Breast epithelium (tissue), 4 donors: ENCODE measurements at regions not wholly inside any gene's neighbourhood (a gene's known extent, or its start where the extent isn't known, plus 50 kb on each side); places are given as distances from the start of the nearest gene placed in this dataset.

Source experiments
- DNase-seq, 2 donors: peaks; one replicate each; pipeline ENCODE4 v3.0.0-alpha.2; 2019; ENCODE audit warnings: low spot score in 2 of 2
- H3K27ac ChIP-seq, 2 donors: fragments of 200-600 bp; sonication (generic) in 1 of 2; one replicate each; pipeline ENCODE4 v1.5.1; 2016 to 2019; ENCODE audit warnings: mild to moderate bottlenecking in 1 of 2
- H3K27me3 ChIP-seq, 2 donors: fragments of 200-600 bp; sonication (generic) in 1 of 2; one replicate each; pipeline versions ENCODE4 v1.5.1 to v1.6.0; 2017 to 2019; ENCODE audit warnings: control low read depth in 1 of 2, mild to moderate bottlenecking in 1 of 2
- H3K36me3 ChIP-seq: fragments of 200-600 bp; one replicate; pipeline ENCODE4 v1.5.1; 2019
- H3K4me1 ChIP-seq, 2 donors: fragments of 200-600 bp; sonication (generic); one replicate each; pipeline ENCODE4 v1.5.1; 2016 to 2019; ENCODE audit warnings: control low read depth in 1 of 2
- H3K4me3 ChIP-seq, 3 donors: fragments of 200-600 bp; sonication (generic); 1 replicate in 2 of 3; 2 replicates in 1 of 3; pipeline ENCODE4 v1.5.1; 2016 to 2019; ENCODE audit warnings: mild to moderate bottlenecking in 3 of 3, moderate library complexity in 2 of 3
- H3K9me3 ChIP-seq, 2 donors: fragments of 200-600 bp; sonication (generic) in 1 of 2; one replicate each; pipeline ENCODE4 v1.5.1; 2016 to 2019; ENCODE audit warnings: control low read depth in 1 of 2
- POLR2A ChIP-seq: fragments of 450-650 bp; IDR thresholded peaks from one replicate; pipeline ENCODE4 v1.6.1; 2016; ENCODE audit warnings: antibody characterized with exemption, mild to moderate bottlenecking, moderate library complexity
- POLR2AphosphoS5 ChIP-seq, 3 donors: sonication (generic); formaldehyde crosslinking; IDR thresholded peaks; one replicate each; pipeline ENCODE4 v1.6.1; 2017; ENCODE audit warnings: antibody characterized with exemption in 3 of 3
- intact Hi-C: fragments of 100-400 bp; cut with DNase I; formaldehyde crosslinking; loops from one replicate; pipeline ENCODE4 v1.15.1; 2023; ENCODE audit warnings: low total_unique reads
- TF ChIP-seq, protein P1 (sequence below), 3 donors: fragments of 450-650 bp; IDR thresholded peaks; one replicate each; pipeline ENCODE4 v1.5.1; 2016 to 2017; ENCODE audit warnings: antibody characterized with exemption in 3 of 3, mild to moderate bottlenecking in 3 of 3, moderate library complexity in 3 of 3

DNA sequence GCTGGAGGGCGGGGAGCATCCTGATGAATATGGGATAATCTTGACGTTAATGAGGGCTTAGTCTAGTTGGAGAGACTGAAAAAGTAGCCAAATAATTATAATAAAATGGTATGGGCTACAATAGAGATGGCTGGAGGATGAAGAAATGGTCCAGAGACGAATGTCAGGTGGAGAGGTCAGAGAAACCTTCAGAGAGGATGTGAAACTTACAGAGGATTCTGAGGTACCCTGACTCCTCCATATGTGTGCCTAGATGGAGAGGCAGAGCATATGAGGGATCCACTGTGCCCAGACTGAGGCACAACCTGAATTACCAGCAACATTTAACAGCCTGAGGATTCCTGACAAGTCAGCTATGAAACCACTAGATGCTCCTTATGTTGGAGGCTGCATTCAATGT, 417.0 kb downstream of the ATP23 start:
- Histone ChIP-seq H3K9me3 (no peaks in the 10 kb centered on the region), H3K4me3 (no peak overlapping the region), H3K27ac (no peak overlapping the region), H3K4me1 (no peaks in the 10 kb centered on the region), H3K27me3 (no peaks in the 10 kb centered on the region), H3K36me3 (no peaks in the 10 kb centered on the region)
- no peak for TF ChIP-seq POLR2A
- TF ChIP-seq POLR2AphosphoS5 (IDR thresholded peaks at IDR 0.05) = no peak
- TF ChIP-seq, protein P1, sequence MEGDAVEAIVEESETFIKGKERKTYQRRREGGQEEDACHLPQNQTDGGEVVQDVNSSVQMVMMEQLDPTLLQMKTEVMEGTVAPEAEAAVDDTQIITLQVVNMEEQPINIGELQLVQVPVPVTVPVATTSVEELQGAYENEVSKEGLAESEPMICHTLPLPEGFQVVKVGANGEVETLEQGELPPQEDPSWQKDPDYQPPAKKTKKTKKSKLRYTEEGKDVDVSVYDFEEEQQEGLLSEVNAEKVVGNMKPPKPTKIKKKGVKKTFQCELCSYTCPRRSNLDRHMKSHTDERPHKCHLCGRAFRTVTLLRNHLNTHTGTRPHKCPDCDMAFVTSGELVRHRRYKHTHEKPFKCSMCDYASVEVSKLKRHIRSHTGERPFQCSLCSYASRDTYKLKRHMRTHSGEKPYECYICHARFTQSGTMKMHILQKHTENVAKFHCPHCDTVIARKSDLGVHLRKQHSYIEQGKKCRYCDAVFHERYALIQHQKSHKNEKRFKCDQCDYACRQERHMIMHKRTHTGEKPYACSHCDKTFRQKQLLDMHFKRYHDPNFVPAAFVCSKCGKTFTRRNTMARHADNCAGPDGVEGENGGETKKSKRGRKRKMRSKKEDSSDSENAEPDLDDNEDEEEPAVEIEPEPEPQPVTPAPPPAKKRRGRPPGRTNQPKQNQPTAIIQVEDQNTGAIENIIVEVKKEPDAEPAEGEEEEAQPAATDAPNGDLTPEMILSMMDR (IDR thresholded peaks at IDR 0.05) = no peak
- intact Hi-C loops = loop anchor here (10.0 kb wide), 2 partner anchors 826 to 1114 kb away; no protein-coding TSS in a partner anchor
- no peak for DNase-seq

DNA sequence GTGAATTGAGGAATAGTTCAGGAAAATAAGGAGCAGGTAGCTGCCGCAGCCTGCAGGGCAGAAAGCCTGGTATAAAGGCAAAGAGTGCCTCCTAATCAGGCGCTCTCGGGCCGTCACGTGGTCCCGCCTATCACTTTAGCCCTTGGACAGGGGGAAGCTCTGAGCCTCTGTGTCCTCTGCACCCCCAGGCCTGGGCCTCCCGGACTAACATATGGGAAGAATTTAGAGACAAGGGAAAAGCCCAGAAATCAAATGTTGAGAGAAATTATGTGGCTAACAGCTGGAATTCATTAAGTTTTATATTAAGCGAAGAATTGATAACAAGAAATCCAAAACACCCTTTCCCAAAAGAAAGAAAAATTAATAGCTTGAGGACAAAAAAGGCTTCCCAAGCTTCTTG, 417.7 kb downstream of the ATP23 start:
- intact Hi-C loops = loop anchor here (10.0 kb wide), 2 partner anchors 826 to 1114 kb away; no protein-coding TSS in a partner anchor
- no peaks in the 10 kb centered on the region for H3K9me3 ChIP-seq
- H3K4me3 ChIP-seq = no peak overlapping the region
- H3K4me1 ChIP-seq = no peaks in the 10 kb centered on the region
- DNase-seq = no peak
- H3K27me3 ChIP-seq = no peaks in the 10 kb centered on the region
- no peak for TF ChIP-seq POLR2A
- no peak for TF ChIP-seq POLR2AphosphoS5 (IDR thresholded peaks at IDR 0.05)
- TF ChIP-seq, protein P1 (IDR thresholded peaks at IDR 0.05) = no peak
- no peak overlapping the region for H3K27ac ChIP-seq
- no peaks in the 10 kb centered on the region for H3K36me3 ChIP-seq

DNA sequence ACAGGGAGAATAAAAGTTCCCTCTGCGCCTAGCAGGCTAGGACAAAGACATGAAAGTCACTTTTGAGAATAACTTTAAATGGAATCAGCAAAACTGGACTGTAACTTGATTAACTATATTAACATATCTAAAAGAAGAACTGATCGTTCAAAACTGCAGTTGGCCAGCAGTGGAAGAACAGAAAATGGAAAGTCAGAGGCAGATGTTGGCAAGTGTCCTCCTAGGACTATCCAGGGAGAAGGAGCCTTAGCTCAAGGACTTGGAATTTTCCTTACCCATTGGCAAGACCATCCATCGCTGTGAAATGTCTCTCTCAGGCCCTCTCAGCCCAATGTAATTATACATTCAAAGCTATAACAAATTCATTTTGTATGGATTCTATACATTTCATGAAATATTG, 419.7 kb downstream of the ATP23 start:
- Histone ChIP-seq H3K9me3 (no peaks in the 10 kb centered on the region), H3K27ac (no peak overlapping the region), H3K4me3 (no peak overlapping the region), H3K36me3 (no peaks in the 10 kb centered on the region), H3K4me1 (no peaks in the 10 kb centered on the region), H3K27me3 (no peaks in the 10 kb centered on the region)
- DNase-seq = no peak
- intact Hi-C loops = no loop called here
- TF ChIP-seq POLR2AphosphoS5 (IDR thresholded peaks at IDR 0.05) (no peak), POLR2A (no peak)
- TF ChIP-seq, protein P1 (IDR thresholded peaks at IDR 0.05) = no peak

- Histone ChIP-seq H3K36me3 (no peaks in the 10 kb centered on the region), H3K27ac (no peak overlapping the region), H3K4me1 (no peaks in the 10 kb centered on the region), H3K27me3 (no peaks in the 10 kb centered on the region), H3K9me3 (no peaks in the 10 kb centered on the region), H3K4me3 (no peak overlapping the region)
- DNase-seq = no peak
- TF ChIP-seq, protein P1 (IDR thresholded peaks at IDR 0.05) = no peak
- no peak for TF ChIP-seq POLR2A
- TF ChIP-seq POLR2AphosphoS5 (IDR thresholded peaks at IDR 0.05) = no peak
- intact Hi-C loops = no loop called here
Measured at GRCh38 chr12:58363971-58364370, 422.6 kb downstream of the ATP23 start.

GRCh38 chr12:58364389-58365086, 423.2 kb downstream of the ATP23 start:
- no peak for TF ChIP-seq POLR2A
- TF ChIP-seq, protein P1 (IDR thresholded peaks at IDR 0.05) = no peak
- no peaks in the 10 kb centered on the region for H3K27me3 ChIP-seq
- no peak for DNase-seq
- H3K36me3 ChIP-seq = no peaks in the 10 kb centered on the region
- no peaks in the 10 kb centered on the region for H3K4me1 ChIP-seq
- H3K9me3 ChIP-seq = no peaks in the 10 kb centered on the region
- H3K4me3 ChIP-seq = no peak overlapping the region
- H3K27ac ChIP-seq = no peak overlapping the region
- intact Hi-C loops = no loop called here
